Parathyroid adenoma (tissue), 2 donors: ENCODE measurements at regions not wholly inside any gene's neighbourhood (a gene's known extent, or its start where the extent isn't known, plus 50 kb on each side); places are given as distances from the start of the nearest gene placed in this dataset.

Experiments
- H2AFZ ChIP-seq: fragments of 300-600 bp; sonication (generic); one replicate; pipeline ENCODE4 v1.7.0; 2017; ENCODE audit warnings: antibody characterized with exemption, mild to moderate bottlenecking
- H3K27ac ChIP-seq: fragments of 300-600 bp; sonication (generic); one replicate; pipeline ENCODE4 v1.7.0; 2017
- H3K27me3 ChIP-seq: fragments of 300-600 bp; sonication (generic); one replicate; pipeline ENCODE4 v1.7.0; 2017; ENCODE audit warnings: low read length; ENCODE audit not compliant: control insufficient read depth, insufficient read depth
- H3K36me3 ChIP-seq: fragments of 300-600 bp; sonication (generic); one replicate; pipeline ENCODE4 v1.7.0; 2017; ENCODE audit warnings: low read length; ENCODE audit not compliant: control insufficient read depth, insufficient read depth
- H3K4me1 ChIP-seq: fragments of 300-600 bp; sonication (generic); one replicate; pipeline ENCODE4 v1.7.0; 2017; ENCODE audit warnings: control low read depth
- H3K4me2 ChIP-seq: fragments of 300-600 bp; sonication (generic); one replicate; pipeline ENCODE4 v1.7.0; 2017; ENCODE audit warnings: low read length
- H3K4me3 ChIP-seq: fragments of 300-600 bp; sonication (generic); one replicate; pipeline ENCODE4 v1.7.0; 2017; ENCODE audit warnings: low read depth, low read length
- H3K79me2 ChIP-seq: fragments of 300-600 bp; sonication (generic); one replicate; pipeline ENCODE4 v1.7.0; 2017; ENCODE audit warnings: control low read depth
- H3K9ac ChIP-seq: fragments of 300-600 bp; sonication (generic); one replicate; pipeline ENCODE4 v1.7.0; 2017; ENCODE audit warnings: mild to moderate bottlenecking
- H3K9me3 ChIP-seq: fragments of 300-600 bp; sonication (generic); one replicate; pipeline ENCODE4 v1.7.0; 2017; ENCODE audit warnings: low read length; ENCODE audit not compliant: control insufficient read depth
- TF ChIP-seq, protein P1 (sequence below): fragments of 300-600 bp; sonication (generic); IDR thresholded peaks from one replicate; pipeline ENCODE4 v1.7.0; 2017; ENCODE audit warnings: antibody characterized with exemption, mild to moderate bottlenecking
- donor health status: primary hyperparathyroidism.

DNA sequence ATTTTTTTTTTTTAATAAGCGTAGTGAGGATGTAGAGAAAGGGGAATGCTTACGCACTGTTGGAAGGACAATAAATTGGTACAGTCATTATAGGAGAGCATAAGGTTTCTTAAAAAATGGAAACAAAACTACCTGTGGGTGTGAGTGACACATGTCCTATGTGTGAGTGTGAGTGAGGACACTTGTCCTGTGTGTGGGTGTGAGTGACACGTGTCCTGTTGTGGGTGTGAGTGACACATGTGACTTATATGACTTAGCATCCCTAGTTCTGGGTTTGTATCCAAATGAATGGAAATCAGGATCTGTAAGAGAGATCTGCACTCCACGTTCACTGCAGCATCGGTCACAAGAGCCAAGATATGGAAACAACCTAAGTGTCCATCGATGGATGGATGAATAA lies 91.8 kb downstream of the CBLN2 start:
- no peaks in the 10 kb centered on the region for H3K79me2 ChIP-seq
- no peaks in the 10 kb centered on the region for H3K36me3 ChIP-seq
- no peaks in the 10 kb centered on the region for H3K27me3 ChIP-seq
- H3K27ac ChIP-seq = no peak overlapping the region
- H2AFZ ChIP-seq = no peak overlapping the region
- H3K4me1 ChIP-seq = no peaks in the 10 kb centered on the region
- no peak overlapping the region for H3K4me2 ChIP-seq
- H3K9me3 ChIP-seq = no peaks in the 10 kb centered on the region
- TF ChIP-seq, protein P1, sequence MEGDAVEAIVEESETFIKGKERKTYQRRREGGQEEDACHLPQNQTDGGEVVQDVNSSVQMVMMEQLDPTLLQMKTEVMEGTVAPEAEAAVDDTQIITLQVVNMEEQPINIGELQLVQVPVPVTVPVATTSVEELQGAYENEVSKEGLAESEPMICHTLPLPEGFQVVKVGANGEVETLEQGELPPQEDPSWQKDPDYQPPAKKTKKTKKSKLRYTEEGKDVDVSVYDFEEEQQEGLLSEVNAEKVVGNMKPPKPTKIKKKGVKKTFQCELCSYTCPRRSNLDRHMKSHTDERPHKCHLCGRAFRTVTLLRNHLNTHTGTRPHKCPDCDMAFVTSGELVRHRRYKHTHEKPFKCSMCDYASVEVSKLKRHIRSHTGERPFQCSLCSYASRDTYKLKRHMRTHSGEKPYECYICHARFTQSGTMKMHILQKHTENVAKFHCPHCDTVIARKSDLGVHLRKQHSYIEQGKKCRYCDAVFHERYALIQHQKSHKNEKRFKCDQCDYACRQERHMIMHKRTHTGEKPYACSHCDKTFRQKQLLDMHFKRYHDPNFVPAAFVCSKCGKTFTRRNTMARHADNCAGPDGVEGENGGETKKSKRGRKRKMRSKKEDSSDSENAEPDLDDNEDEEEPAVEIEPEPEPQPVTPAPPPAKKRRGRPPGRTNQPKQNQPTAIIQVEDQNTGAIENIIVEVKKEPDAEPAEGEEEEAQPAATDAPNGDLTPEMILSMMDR = no peak
- H3K4me3 ChIP-seq = no peak overlapping the region
- H3K9ac ChIP-seq = no peak overlapping the region

DNA sequence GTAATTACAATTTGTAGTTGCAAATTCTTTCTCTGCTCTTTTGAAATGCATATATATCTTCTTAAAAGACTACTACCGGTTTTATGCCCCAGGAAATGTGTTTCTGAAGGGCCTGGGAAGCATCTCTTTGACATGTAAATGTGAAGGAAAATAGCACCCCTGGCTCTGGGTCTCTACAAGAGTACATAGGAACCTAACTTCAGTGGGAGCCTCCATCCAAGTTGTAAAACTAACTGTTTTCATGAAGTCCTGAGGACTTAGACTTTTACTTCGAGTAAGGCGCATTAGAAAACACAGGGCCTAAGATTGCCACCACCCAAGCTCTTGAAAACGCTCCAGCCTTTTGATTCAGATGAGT lies 99.4 kb downstream of the CBLN2 start:
- H3K4me2 ChIP-seq = no peak overlapping the region
- no peaks in the 10 kb centered on the region for H3K36me3 ChIP-seq
- H3K4me1 ChIP-seq = no peaks in the 10 kb centered on the region
- H2AFZ ChIP-seq = no peak overlapping the region
- TF ChIP-seq, protein P1 = no peak
- no peaks in the 10 kb centered on the region for H3K79me2 ChIP-seq
- H3K4me3 ChIP-seq = no peak overlapping the region
- H3K9me3 ChIP-seq = no peaks in the 10 kb centered on the region
- H3K27ac ChIP-seq = no peak overlapping the region
- H3K27me3 ChIP-seq = no peaks in the 10 kb centered on the region
- H3K9ac ChIP-seq = no peak overlapping the region

DNA sequence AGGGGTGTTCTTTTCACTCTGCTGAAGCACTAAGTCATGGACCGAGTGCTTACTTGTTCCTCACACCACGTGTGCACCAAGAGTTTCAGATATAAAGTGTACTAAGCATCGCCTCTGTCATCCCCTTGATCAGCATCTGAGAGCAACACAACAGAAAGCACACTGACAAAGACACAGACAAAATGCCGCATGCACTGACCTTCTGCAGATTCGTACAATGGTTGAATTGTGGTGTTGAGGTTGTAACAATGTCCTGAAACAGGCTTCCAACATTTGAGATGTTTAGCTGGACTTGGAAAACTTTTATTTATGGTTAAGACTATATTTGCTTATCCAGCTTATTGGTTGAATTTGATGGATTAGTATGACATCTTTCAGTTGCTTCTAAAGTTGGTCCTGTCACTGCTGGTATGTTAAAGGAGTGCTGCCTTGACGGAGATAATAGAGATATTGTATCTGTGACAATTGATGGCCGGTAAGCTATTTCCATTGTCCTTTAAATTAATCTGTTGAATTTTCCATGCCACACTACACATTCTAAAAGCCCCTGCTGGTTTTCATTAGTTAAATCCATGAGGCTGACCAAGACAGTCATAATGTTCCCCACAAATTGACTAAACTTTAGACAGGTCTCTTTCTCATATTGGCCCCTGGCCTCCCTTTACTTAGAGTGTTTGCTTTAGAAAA lies 99.9 kb downstream of the CBLN2 start:
- Histone ChIP-seq H3K9me3 (no peaks in the 10 kb centered on the region), H3K4me2 (no peak overlapping the region), H3K79me2 (no peaks in the 10 kb centered on the region), H3K27me3 (no peaks in the 10 kb centered on the region), H3K4me1 (no peaks in the 10 kb centered on the region), H3K27ac (no peak overlapping the region), H3K36me3 (no peaks in the 10 kb centered on the region), H2AFZ (no peak overlapping the region), H3K9ac (no peak overlapping the region), H3K4me3 (no peak overlapping the region)
- TF ChIP-seq, protein P1 = no peak

DNA sequence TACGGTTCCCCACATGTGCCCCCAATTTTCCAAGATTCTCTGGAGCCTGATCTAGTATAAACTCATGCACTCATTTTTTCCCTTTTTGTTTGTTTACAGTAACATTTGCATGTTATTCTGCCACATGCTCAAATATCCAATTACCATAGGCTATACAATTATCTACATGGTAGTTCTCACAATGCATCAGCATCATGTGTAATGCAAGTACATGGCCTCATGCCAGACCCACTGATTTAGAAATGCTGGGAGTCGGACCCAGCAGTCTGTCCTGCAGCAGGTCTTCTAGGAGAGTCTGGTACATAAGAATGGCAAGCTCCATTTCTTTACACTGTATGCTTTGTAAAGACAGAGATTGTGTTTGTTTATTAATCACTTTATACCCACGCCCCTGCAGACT lies 107.7 kb downstream of the CBLN2 start:
- Histone ChIP-seq H3K79me2 (no peaks in the 10 kb centered on the region), H3K27ac (no peak overlapping the region), H3K4me2 (no peak overlapping the region), H3K4me1 (no peaks in the 10 kb centered on the region), H2AFZ (no peak overlapping the region), H3K9me3 (no peaks in the 10 kb centered on the region), H3K27me3 (no peaks in the 10 kb centered on the region), H3K4me3 (no peak overlapping the region), H3K9ac (no peak overlapping the region), H3K36me3 (no peaks in the 10 kb centered on the region)
- TF ChIP-seq, protein P1 = no peak

DNA sequence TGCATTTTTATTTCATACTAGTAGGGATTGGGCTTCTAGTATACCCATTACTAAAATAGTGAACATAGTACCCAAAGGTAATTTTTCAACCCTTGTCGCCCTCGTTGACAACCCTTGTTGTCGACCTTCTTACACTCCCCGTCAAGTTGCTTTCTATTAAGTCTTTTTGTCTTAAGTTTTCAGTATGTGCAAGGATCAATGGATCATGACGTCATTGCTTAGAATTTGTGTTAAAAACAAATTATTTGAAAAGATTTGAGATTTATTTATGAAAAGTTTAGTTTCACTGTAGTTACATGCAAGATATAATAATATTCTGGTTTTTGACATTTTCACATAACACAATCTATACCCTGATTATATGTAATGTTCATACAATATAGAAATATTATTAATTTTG lies 110.4 kb downstream of the CBLN2 start:
- Histone ChIP-seq H3K9ac (no peak overlapping the region), H3K4me2 (no peak overlapping the region), H3K4me1 (no peaks in the 10 kb centered on the region), H2AFZ (no peak overlapping the region), H3K9me3 (no peaks in the 10 kb centered on the region), H3K27me3 (no peaks in the 10 kb centered on the region), H3K36me3 (no peaks in the 10 kb centered on the region), H3K27ac (no peak overlapping the region), H3K79me2 (no peaks in the 10 kb centered on the region), H3K4me3 (no peak overlapping the region)
- TF ChIP-seq, protein P1 = no peak
